22Rv1 (cell line): ENCODE measurements at regions not wholly inside any gene's neighbourhood (a gene's known extent, or its start where the extent isn't known, plus 50 kb on each side); places are given as distances from the start of the nearest gene placed in this dataset.

Source experiments
- CTCF ChIP-seq: fragments of 450-650 bp; IDR thresholded peaks from 2 replicates; pipeline ENCODE4 v1.5.1; 2017; ENCODE audit warnings: mild to moderate bottlenecking
- ZFX ChIP-seq: fragments of 450-650 bp; IDR thresholded peaks from 2 replicates; pipeline ENCODE4 v1.6.1; 2017; ENCODE audit warnings: antibody characterized with exemption, borderline replicate concordance

DNA sequence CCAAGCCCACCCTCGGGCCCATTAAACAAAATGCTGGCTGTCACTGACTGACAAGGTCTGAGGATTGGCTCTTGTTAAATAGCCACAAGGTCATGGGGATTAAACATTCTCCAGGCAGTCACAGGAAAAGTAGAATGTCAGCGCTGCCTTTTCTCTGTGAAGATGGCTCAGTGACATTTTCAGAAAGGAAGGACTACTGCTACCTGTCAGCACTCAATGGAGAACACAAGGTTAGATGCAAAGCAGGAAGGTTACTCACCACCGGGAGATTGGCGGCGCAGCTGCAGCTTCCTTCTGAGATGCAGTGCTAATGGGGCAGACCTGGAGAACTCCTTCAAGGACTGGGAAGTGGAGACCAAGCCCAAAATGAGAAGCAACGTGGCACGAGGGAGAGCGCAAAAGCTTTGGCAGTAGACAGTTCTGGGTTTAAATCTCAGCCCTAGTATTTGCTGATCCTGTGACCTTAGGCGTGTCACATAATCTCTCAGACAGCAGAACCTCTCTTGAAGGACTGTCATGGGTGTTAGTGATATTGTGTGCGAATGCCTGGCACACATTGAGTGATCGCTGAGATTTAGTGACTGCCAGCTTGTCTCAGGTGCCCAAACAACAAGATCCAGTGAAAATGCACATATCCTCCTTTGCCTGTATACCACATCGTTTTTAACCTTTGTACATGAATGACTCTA, 213.1 kb upstream of the BOD1L1 start:
- TF ChIP-seq CTCF (no peak), ZFX (no peak)
